ENCODE measurements at regions not wholly inside any gene's neighbourhood (a gene's known extent, or its start where the extent isn't known, plus 50 kb on each side); places are given as distances from the start of the nearest gene placed in this dataset.

- no peak for TF ChIP-seq CTCF (IDR thresholded peaks at IDR 0.05)
Observed at GRCh38 chr1:91161749-91162148, 139.9 kb upstream of the ZNF644 start.

- TF ChIP-seq CTCF (IDR thresholded peaks at IDR 0.05), result no peak
Observed at GRCh38 chr1:91161166-91161565, 139.3 kb upstream of the ZNF644 start.

GRCh38 chr1:91160363-91161075 is 138.7 kb upstream of the ZNF644 start:
- no peak for TF ChIP-seq CTCF (IDR thresholded peaks at IDR 0.05)

GRCh38 chr1:91153341-91153740 is 131.5 kb upstream of the ZNF644 start:
- no peak for TF ChIP-seq CTCF (IDR thresholded peaks at IDR 0.05)

- no peak for TF ChIP-seq CTCF (IDR thresholded peaks at IDR 0.05)
Observed at GRCh38 chr1:91152331-91152730, 130.5 kb upstream of the ZNF644 start.

- no peak for TF ChIP-seq CTCF (IDR thresholded peaks at IDR 0.05)
Observed at GRCh38 chr1:91151702-91152101, 129.9 kb upstream of the ZNF644 start.

GRCh38 chr1:91148641-91149069 is 126.8 kb upstream of the ZNF644 start:
- no peak for TF ChIP-seq CTCF (IDR thresholded peaks at IDR 0.05)

- TF ChIP-seq CTCF (IDR thresholded peaks at IDR 0.05), result no peak
Observed at GRCh38 chr1:91141858-91142257, 120.0 kb upstream of the ZNF644 start.
